ENCODE measurements at regions not wholly inside any gene's neighbourhood (a gene's known extent, or its start where the extent isn't known, plus 50 kb on each side); places are given as distances from the start of the nearest gene placed in this dataset.

DNA sequence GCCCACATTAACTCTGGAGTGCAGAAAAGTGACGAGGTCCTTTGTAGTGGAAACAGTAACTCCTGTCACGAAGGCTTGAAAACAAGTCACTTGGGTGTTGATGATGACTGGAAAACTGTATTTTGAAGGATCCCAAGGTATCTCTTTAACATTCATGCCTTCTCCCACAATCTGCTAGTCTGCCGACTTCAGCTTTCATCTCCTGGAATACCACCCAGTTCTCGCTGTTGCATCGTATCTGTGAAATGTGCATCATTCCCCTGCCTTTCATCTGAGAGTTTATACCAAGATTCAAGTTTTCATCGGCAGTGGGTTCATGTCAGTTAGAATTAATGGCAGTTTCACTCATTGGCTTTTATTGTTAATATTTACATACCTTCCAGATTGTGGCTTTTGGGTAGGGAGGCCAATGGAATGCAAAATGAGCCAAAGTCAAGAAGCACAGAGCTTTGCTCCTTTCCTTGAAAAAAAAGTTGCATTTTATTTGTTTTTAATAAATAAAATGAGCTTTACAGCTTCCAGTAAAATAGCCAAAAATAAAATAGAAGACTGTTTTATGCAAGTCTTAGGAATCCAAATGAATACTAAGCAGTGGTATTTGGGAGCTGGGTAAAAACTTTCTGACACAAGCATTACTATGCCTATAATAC lies 575.2 kb upstream of the WWC1 start:
- H2BK5ac ChIP-seq (ENCODE audit: low read depth, low read length, poor library complexity, severe bottlenecking) = no peak overlapping the region
- H4K91ac ChIP-seq (ENCODE audit: low read length) = peak overlapping the region; percentile 63
- peak overlapping the region in 1 of 2 experiments; percentile 18 for H3K4ac ChIP-seq (ENCODE audit: low read depth in 1 of 2, low read length in 2 of 2)
- no peaks in the 10 kb centered on the region for H3K27me3 ChIP-seq (ENCODE audit: control insufficient read depth in 1 of 2, insufficient read depth in 1 of 2, low read length in 2 of 2)
- H2AK5ac ChIP-seq (ENCODE audit: low read length, severe bottlenecking) = peak overlapping the region; percentile 13
- no peak overlapping the region for H3K14ac ChIP-seq (ENCODE audit: low read length in 2 of 2)
- H3K4me2 ChIP-seq (ENCODE audit: low read length, poor library complexity, severe bottlenecking) = no peak overlapping the region
- H4K8ac ChIP-seq (ENCODE audit: low read length) = peak overlapping the region; percentile 55
- H3K23ac ChIP-seq (ENCODE audit: low read length in 2 of 2) = no peak overlapping the region
- no peak overlapping the region for H3K27ac ChIP-seq (ENCODE audit: low read length, poor library complexity, severe bottlenecking)
- H3K9ac ChIP-seq (ENCODE audit: low read length) = no peak overlapping the region
- 39% methylated on average over 5 of the region's 6 CpGs for WGBS
- peak overlapping the region; percentile 63 to 76 for H3K18ac ChIP-seq (ENCODE audit: low read depth in 1 of 2, low read length in 2 of 2)
- no peaks in the 10 kb centered on the region for H3K9me3 ChIP-seq (ENCODE audit: control insufficient read depth, low read length)
- H2BK15ac ChIP-seq (ENCODE audit: low read depth, poor library complexity, severe bottlenecking) = no peak overlapping the region
- H2AFZ ChIP-seq (ENCODE audit: low read depth, low read length) = no peak overlapping the region
- no peak overlapping the region for H2BK12ac ChIP-seq (ENCODE audit: low read length in 2 of 2)
- DNase-seq = peak; percentile 35
- no peaks in the 10 kb centered on the region for H3K36me3 ChIP-seq (ENCODE audit: control insufficient read depth in 1 of 2, insufficient read depth in 2 of 2, low read depth in 1 of 2, low read length in 2 of 2)
- H2BK120ac ChIP-seq (ENCODE audit: low read depth, low read length) = no peak overlapping the region
- H3K4me3 ChIP-seq (ENCODE audit: insufficient read depth in 1 of 2, low read depth in 1 of 2, low read length in 2 of 2) = no peak overlapping the region
- H3K79me1 ChIP-seq (replicated peaks; ENCODE audit: low read length, poor library complexity, severe bottlenecking) = no peaks in the 10 kb centered on the region
- peaks cover 4% of the 10 kb centered on the region for H3K4me1 ChIP-seq (ENCODE audit: control insufficient read depth, insufficient read depth, low read depth, low read length)

DNA sequence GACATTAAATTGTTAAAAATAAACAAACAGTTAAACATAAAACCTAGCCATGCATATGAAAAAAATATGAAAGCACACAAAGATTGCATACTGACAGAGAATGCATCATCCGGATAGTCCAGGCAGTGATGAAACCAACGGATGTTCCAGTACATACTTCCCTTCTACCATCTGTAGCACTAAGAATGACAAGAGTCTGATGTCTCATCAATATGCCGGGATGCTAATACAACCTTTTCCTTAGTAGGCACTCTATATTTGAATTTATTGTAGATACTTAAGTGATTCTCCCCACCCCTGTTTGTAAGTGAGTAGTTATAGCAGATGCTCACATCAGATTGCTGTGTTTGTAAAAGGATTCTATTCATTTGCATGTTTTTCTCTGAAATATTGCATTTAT lies 571.2 kb upstream of the WWC1 start:
- Histone ChIP-seq H2BK12ac (ENCODE audit: low read length in 2 of 2) (no peak overlapping the region), H3K9me3 (ENCODE audit: control insufficient read depth, low read length) (no peaks in the 10 kb centered on the region), H2AK5ac (ENCODE audit: low read length, severe bottlenecking) (no peak overlapping the region), H4K8ac (ENCODE audit: low read length) (no peak overlapping the region), H3K79me1 (replicated peaks; ENCODE audit: low read length, poor library complexity, severe bottlenecking) (no peaks in the 10 kb centered on the region), H3K4me3 (ENCODE audit: insufficient read depth in 1 of 2, low read depth in 1 of 2, low read length in 2 of 2) (no peak overlapping the region), H3K14ac (ENCODE audit: low read length in 2 of 2) (no peak overlapping the region), H3K27me3 (ENCODE audit: control insufficient read depth in 1 of 2, insufficient read depth in 1 of 2, low read length in 2 of 2) (no peaks in the 10 kb centered on the region), H3K27ac (ENCODE audit: low read length, poor library complexity, severe bottlenecking) (no peak overlapping the region), H2BK120ac (ENCODE audit: low read depth, low read length) (no peak overlapping the region), H4K91ac (ENCODE audit: low read length) (no peak overlapping the region), H3K36me3 (ENCODE audit: control insufficient read depth in 1 of 2, insufficient read depth in 2 of 2, low read depth in 1 of 2, low read length in 2 of 2) (no peaks in the 10 kb centered on the region), H3K9ac (ENCODE audit: low read length) (no peak overlapping the region), H3K4me1 (ENCODE audit: control insufficient read depth, insufficient read depth, low read depth, low read length) (peaks cover 2% of the 10 kb centered on the region), H2BK5ac (ENCODE audit: low read depth, low read length, poor library complexity, severe bottlenecking) (no peak overlapping the region), H2BK15ac (ENCODE audit: low read depth, poor library complexity, severe bottlenecking) (no peak overlapping the region), H3K4me2 (ENCODE audit: low read length, poor library complexity, severe bottlenecking) (no peak overlapping the region), H3K23ac (ENCODE audit: low read length in 2 of 2) (no peak overlapping the region), H3K18ac (ENCODE audit: low read depth in 1 of 2, low read length in 2 of 2) (no peak overlapping the region), H2AFZ (ENCODE audit: low read depth, low read length) (no peak overlapping the region), H3K4ac (ENCODE audit: low read depth in 1 of 2, low read length in 2 of 2) (no peak overlapping the region)
- peak; percentile 56 for DNase-seq
- 14% methylated on average over 2 of the region's 3 CpGs for WGBS

DNA sequence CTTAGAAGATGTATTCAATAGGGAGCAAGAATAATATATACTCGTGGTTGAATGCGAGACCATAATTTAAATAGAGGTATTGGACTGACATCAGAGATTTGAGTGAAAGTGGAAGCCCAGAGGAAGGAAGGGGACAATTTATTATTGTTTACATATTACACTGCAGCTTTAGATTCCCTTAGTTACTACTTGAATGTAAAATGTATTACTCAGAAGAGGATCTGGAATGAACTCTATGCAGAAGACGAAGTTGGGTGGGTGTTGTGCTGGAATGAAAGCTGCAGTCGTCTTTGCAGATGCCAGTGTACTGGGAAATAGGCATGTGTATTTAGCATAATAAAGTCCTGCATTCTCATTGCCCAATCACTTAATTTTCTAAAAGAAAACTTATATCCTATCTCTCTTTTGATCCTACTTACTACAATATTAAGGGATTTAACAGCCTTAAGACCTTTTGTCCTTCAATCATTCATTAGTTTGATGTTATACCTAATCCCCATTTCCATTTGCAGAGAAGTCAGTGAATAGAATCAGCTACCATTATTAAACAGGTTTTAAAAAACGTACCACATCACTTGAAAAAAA lies 570.7 kb upstream of the WWC1 start:
- Histone ChIP-seq H3K14ac (ENCODE audit: low read length in 2 of 2) (no peak overlapping the region), H3K4me3 (ENCODE audit: insufficient read depth in 1 of 2, low read depth in 1 of 2, low read length in 2 of 2) (no peak overlapping the region), H2AK5ac (ENCODE audit: low read length, severe bottlenecking) (no peak overlapping the region), H3K9me3 (ENCODE audit: control insufficient read depth, low read length) (no peaks in the 10 kb centered on the region), H3K4ac (ENCODE audit: low read depth in 1 of 2, low read length in 2 of 2) (no peak overlapping the region), H3K79me1 (replicated peaks; ENCODE audit: low read length, poor library complexity, severe bottlenecking) (no peaks in the 10 kb centered on the region), H3K27me3 (ENCODE audit: control insufficient read depth in 1 of 2, insufficient read depth in 1 of 2, low read length in 2 of 2) (no peaks in the 10 kb centered on the region), H4K91ac (ENCODE audit: low read length) (no peak overlapping the region), H2BK15ac (ENCODE audit: low read depth, poor library complexity, severe bottlenecking) (no peak overlapping the region), H2BK120ac (ENCODE audit: low read depth, low read length) (no peak overlapping the region), H2BK5ac (ENCODE audit: low read depth, low read length, poor library complexity, severe bottlenecking) (no peak overlapping the region), H3K4me1 (ENCODE audit: control insufficient read depth, insufficient read depth, low read depth, low read length) (peaks cover 2% of the 10 kb centered on the region), H3K18ac (ENCODE audit: low read depth in 1 of 2, low read length in 2 of 2) (no peak overlapping the region), H3K27ac (ENCODE audit: low read length, poor library complexity, severe bottlenecking) (no peak overlapping the region), H3K36me3 (ENCODE audit: control insufficient read depth in 1 of 2, insufficient read depth in 2 of 2, low read depth in 1 of 2, low read length in 2 of 2) (no peaks in the 10 kb centered on the region), H3K23ac (ENCODE audit: low read length in 2 of 2) (no peak overlapping the region), H2BK12ac (ENCODE audit: low read length in 2 of 2) (no peak overlapping the region), H2AFZ (ENCODE audit: low read depth, low read length) (no peak overlapping the region), H3K9ac (ENCODE audit: low read length) (no peak overlapping the region), H4K8ac (ENCODE audit: low read length) (no peak overlapping the region), H3K4me2 (ENCODE audit: low read length, poor library complexity, severe bottlenecking) (no peak overlapping the region)
- 28% methylated on average over 2 of the region's 5 CpGs for WGBS
- peak; percentile 50 for DNase-seq

DNA sequence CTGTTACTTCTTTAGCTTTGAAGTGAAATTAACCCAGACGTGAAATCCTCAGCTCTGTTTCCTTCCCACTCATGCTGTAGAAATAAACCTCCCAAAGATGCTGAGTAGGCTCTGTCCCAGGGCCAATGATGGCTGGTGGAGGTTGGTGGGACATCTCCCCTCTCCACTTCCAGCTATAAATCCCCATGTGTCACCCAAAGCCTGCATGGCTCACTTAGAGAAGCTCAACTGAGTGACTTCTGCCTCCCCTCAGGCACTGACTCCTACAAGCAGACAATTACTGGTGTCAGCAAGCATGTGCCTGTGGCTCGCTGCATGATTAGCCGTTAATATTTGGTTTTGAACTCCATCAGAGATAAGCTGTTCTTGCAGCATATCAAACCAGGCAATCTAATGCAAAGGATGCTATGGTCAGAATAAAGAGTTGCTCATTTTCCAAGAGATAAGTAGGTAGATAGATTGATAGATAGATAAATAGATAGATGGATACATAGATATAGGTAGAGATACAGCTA lies 569.5 kb upstream of the WWC1 start:
- no peak overlapping the region for H3K23ac ChIP-seq (ENCODE audit: low read length in 2 of 2)
- H2BK120ac ChIP-seq (ENCODE audit: low read depth, low read length) = no peak overlapping the region
- no peaks in the 10 kb centered on the region for H3K9me3 ChIP-seq (ENCODE audit: control insufficient read depth, low read length)
- no peak overlapping the region for H2BK15ac ChIP-seq (ENCODE audit: low read depth, poor library complexity, severe bottlenecking)
- peak overlapping the region in 1 of 2 experiments; percentile 37 for H2BK12ac ChIP-seq (ENCODE audit: low read length in 2 of 2)
- no peak overlapping the region for H3K4me2 ChIP-seq (ENCODE audit: low read length, poor library complexity, severe bottlenecking)
- H3K9ac ChIP-seq (ENCODE audit: low read length) = no peak overlapping the region
- no peak overlapping the region for H3K14ac ChIP-seq (ENCODE audit: low read length in 2 of 2)
- peak overlapping the region in 1 of 2 experiments; percentile 8 for H3K18ac ChIP-seq (ENCODE audit: low read depth in 1 of 2, low read length in 2 of 2)
- H2AFZ ChIP-seq (ENCODE audit: low read depth, low read length) = no peak overlapping the region
- no peak overlapping the region for H2BK5ac ChIP-seq (ENCODE audit: low read depth, low read length, poor library complexity, severe bottlenecking)
- no peak overlapping the region for H4K91ac ChIP-seq (ENCODE audit: low read length)
- H3K27ac ChIP-seq (ENCODE audit: low read length, poor library complexity, severe bottlenecking) = no peak overlapping the region
- H3K4ac ChIP-seq (ENCODE audit: low read depth in 1 of 2, low read length in 2 of 2) = no peak overlapping the region
- no peaks in the 10 kb centered on the region for H3K36me3 ChIP-seq (ENCODE audit: control insufficient read depth in 1 of 2, insufficient read depth in 2 of 2, low read depth in 1 of 2, low read length in 2 of 2)
- no peak overlapping the region for H3K4me3 ChIP-seq (ENCODE audit: insufficient read depth in 1 of 2, low read depth in 1 of 2, low read length in 2 of 2)
- no peak overlapping the region for H2AK5ac ChIP-seq (ENCODE audit: low read length, severe bottlenecking)
- H3K79me1 ChIP-seq (replicated peaks; ENCODE audit: low read length, poor library complexity, severe bottlenecking) = no peaks in the 10 kb centered on the region
- 80% methylated on average over 3 of the region's 3 CpGs for WGBS
- no peak for DNase-seq
- no peaks in the 10 kb centered on the region for H3K27me3 ChIP-seq (ENCODE audit: control insufficient read depth in 1 of 2, insufficient read depth in 1 of 2, low read length in 2 of 2)
- H3K4me1 ChIP-seq (ENCODE audit: control insufficient read depth, insufficient read depth, low read depth, low read length) = no peaks in the 10 kb centered on the region
- H4K8ac ChIP-seq (ENCODE audit: low read length) = no peak overlapping the region
